H1 (cell line): ENCODE measurements at regions not wholly inside any gene's neighbourhood (a gene's known extent, or its start where the extent isn't known, plus 50 kb on each side); places are given as distances from the start of the nearest gene placed in this dataset.

Experiments used
- CTCF ChIA-PET: fragments of 300-600 bp; sonication (Branson Sonifier 250); formaldehyde crosslinking; loops from one replicate; lab custom pipeline; 2021; ENCODE audit not compliant: partially characterized antibody; lab: Charles Lee
- POLR2A ChIA-PET: fragments of 300-600 bp; sonication (Branson Sonifier 250); formaldehyde crosslinking; loops from one replicate; lab custom pipeline; 2021; ENCODE audit warnings: inconsistent platforms; ENCODE audit not compliant: partially characterized antibody; lab: Charles Lee
- DNase-seq, 2 experiments: peaks; one replicate each; pipeline versions ENCODE4 v3.0.0 to v3.0.0-alpha.2; 2010 to 2022; ENCODE audit warnings: low spot score in 2 of 2, low read depth in 1 of 2, mixed read lengths in 1 of 2
- FAIRE-seq: peaks from 2 replicates; lab custom pipeline; 2011; peaks lifted over from hg19 to GRCh38; lab: Jason Lieb, UNC
- H2AFZ ChIP-seq: 2 replicates; pipeline ENCODE4 v1.8.1; 2012; ENCODE audit warnings: low read length, inconsistent platforms
- H2AK5ac ChIP-seq: 2 replicates; pipeline ENCODE4 v1.6.1; 2013; ENCODE audit warnings: low read depth, low read length
- H2BK120ac ChIP-seq: replicated peaks from 2 replicates; pipeline ENCODE3; 2013; ENCODE audit warnings: low read depth, low read length, inconsistent platforms
- H2BK12ac ChIP-seq: 2 replicates; pipeline ENCODE4 v1.6.1; 2013; ENCODE audit warnings: low read depth, low read length
- H2BK15ac ChIP-seq: 2 replicates; pipeline ENCODE4 v1.6.1; 2013; ENCODE audit warnings: low read length
- H2BK20ac ChIP-seq: 2 replicates; pipeline ENCODE4 v1.6.1; 2013; ENCODE audit warnings: low read length
- H2BK5ac ChIP-seq: 2 replicates; pipeline ENCODE4 v1.6.1; 2013; ENCODE audit warnings: low read depth, low read length
- H3K14ac ChIP-seq: 2 replicates; pipeline ENCODE4 v1.6.1; 2013; ENCODE audit warnings: inconsistent platforms; ENCODE audit not compliant: insufficient read length
- H3K18ac ChIP-seq: 2 replicates; pipeline ENCODE4 v1.6.1; 2013; ENCODE audit warnings: low read length; ENCODE audit errors: extremely low read depth
- H3K23ac ChIP-seq: 2 replicates; pipeline ENCODE4 v1.6.1; 2013; ENCODE audit warnings: inconsistent platforms; ENCODE audit not compliant: insufficient read length
- H3K23me2 ChIP-seq: 2 replicates; pipeline ENCODE4 v1.6.1; 2013; ENCODE audit warnings: low read depth, low read length
- H3K27ac ChIP-seq: 2 replicates; pipeline ENCODE4 v1.6.1; 2011; ENCODE audit warnings: low read depth, low read length, inconsistent platforms
- H3K27me3 ChIP-seq, 4 experiments: replicated peaks in 1 of 4; 1 replicate in 1 of 4; 2 replicates in 3 of 4; pipeline versions ENCODE4 v1.6.1 to v1.8.1; 2011 to 2013; ENCODE audit warnings: low read length in 3 of 4, mild to moderate bottlenecking in 3 of 4, inconsistent platforms in 2 of 4, mixed read lengths in 2 of 4, moderate library complexity in 1 of 4; ENCODE audit not compliant: control insufficient read depth in 3 of 4, insufficient read depth in 3 of 4; ENCODE audit errors: extremely low read depth in 1 of 4
- H3K36me3 ChIP-seq, 4 experiments: 2 replicates each; pipeline versions ENCODE4 v1.6.1 to v1.8.1; 2011 to 2013; ENCODE audit warnings: mild to moderate bottlenecking in 4 of 4, low read length in 3 of 4, moderate library complexity in 2 of 4, control low read depth in 1 of 4, inconsistent platforms in 1 of 4; ENCODE audit not compliant: insufficient read depth in 4 of 4, control insufficient read depth in 2 of 4
- H3K4ac ChIP-seq: replicated peaks from 2 replicates; pipeline ENCODE3; 2013; ENCODE audit warnings: low read length, low read depth, mixed read lengths, inconsistent platforms; ENCODE audit not compliant: insufficient read length
- H3K4me1 ChIP-seq, 4 experiments: replicated peaks in 1 of 4; 1 replicate in 1 of 4; 2 replicates in 3 of 4; pipeline versions ENCODE4 v1.6.1 to v1.8.1; 2011 to 2013; ENCODE audit warnings: low read length in 3 of 4, inconsistent platforms in 2 of 4, mixed read lengths in 1 of 4; ENCODE audit not compliant: insufficient read depth in 4 of 4, control insufficient read depth in 3 of 4
- H3K4me2 ChIP-seq, 2 experiments: 2 replicates each; pipeline versions ENCODE4 v1.6.1 to v1.8.1; 2011 to 2013; ENCODE audit warnings: low read depth in 2 of 2, low read length in 2 of 2, control low read depth in 1 of 2, inconsistent platforms in 1 of 2, mild to moderate bottlenecking in 1 of 2; ENCODE audit not compliant: insufficient read depth in 1 of 2
- H3K4me3 ChIP-seq, 4 experiments: fragments of 200-600, 300-600 bp in 1 of 4; sonication (generic), shearing (Covaris generic), sonication (Bioruptor Twin) in 1 of 4; 2 replicates each; pipeline versions ENCODE4 v1.5.1 to v1.8.1; 2011 to 2016; ENCODE audit warnings: low read length in 4 of 4, low read depth in 3 of 4, control low read depth in 2 of 4, inconsistent platforms in 2 of 4, mild to moderate bottlenecking in 2 of 4, mixed read lengths in 1 of 4, moderate library complexity in 1 of 4; ENCODE audit not compliant: insufficient read depth in 2 of 4; ENCODE audit errors: extremely low read depth in 1 of 4
- H3K56ac ChIP-seq: replicated peaks from 2 replicates; pipeline ENCODE3; 2013; ENCODE audit warnings: low read depth, mild to moderate bottlenecking, mixed read lengths, low read length, inconsistent platforms; ENCODE audit not compliant: insufficient read length
- H3K79me1 ChIP-seq: 2 replicates; pipeline ENCODE4 v1.6.1; 2013; ENCODE audit warnings: low read depth, low read length, control low read depth
- H3K79me2 ChIP-seq, 2 experiments: 2 replicates each; pipeline versions ENCODE4 v1.6.1 to v1.8.1; 2012 to 2013; ENCODE audit warnings: low read length in 2 of 2, mild to moderate bottlenecking in 2 of 2, inconsistent platforms in 1 of 2; ENCODE audit not compliant: insufficient read depth in 2 of 2, control insufficient read depth in 1 of 2
- H3K9ac ChIP-seq, 4 experiments: replicated peaks in 1 of 4; 1 replicate in 1 of 4; 2 replicates in 3 of 4; pipeline versions ENCODE4 v1.6.1 to v1.8.1; 2011 to 2013; ENCODE audit warnings: low read depth in 3 of 4, low read length in 3 of 4, control low read depth in 2 of 4, mild to moderate bottlenecking in 2 of 4, moderate library complexity in 2 of 4, inconsistent platforms in 1 of 4; ENCODE audit errors: extremely low read depth in 1 of 4
- H3K9me3 ChIP-seq, 2 experiments: 2 replicates each; pipeline versions ENCODE4 v1.6.1 to v1.8.1; 2012 to 2013; ENCODE audit warnings: mild to moderate bottlenecking in 2 of 2, moderate library complexity in 2 of 2, control low read depth in 1 of 2, inconsistent platforms in 1 of 2, low read depth in 1 of 2, low read length in 1 of 2, mixed read lengths in 1 of 2; ENCODE audit not compliant: insufficient read depth in 2 of 2
- H4K20me1 ChIP-seq, 2 experiments: replicated peaks in 1 of 2; 2 replicates each; pipeline versions ENCODE3 to v1.8.1; 2011 to 2013; ENCODE audit warnings: inconsistent platforms in 2 of 2, low read length in 2 of 2, mild to moderate bottlenecking in 1 of 2; ENCODE audit not compliant: insufficient read depth in 2 of 2, control insufficient read depth in 1 of 2
- H4K5ac ChIP-seq: 2 replicates; pipeline ENCODE4 v1.6.1; 2013; ENCODE audit warnings: low read length, low read depth, mixed read lengths, inconsistent platforms; ENCODE audit not compliant: insufficient read length
- H4K8ac ChIP-seq: 2 replicates; pipeline ENCODE4 v1.8.0; 2013; ENCODE audit warnings: mild to moderate bottlenecking, moderate library complexity, low read length, inconsistent platforms; ENCODE audit not compliant: insufficient read depth; ENCODE audit errors: extremely low read depth
- H4K91ac ChIP-seq: replicated peaks from 2 replicates; pipeline ENCODE3; 2013; ENCODE audit warnings: low read length, mixed read lengths, inconsistent platforms; ENCODE audit not compliant: insufficient read length
- ATF3 ChIP-seq: IDR thresholded peaks from 2 replicates; pipeline ENCODE4 v1.6.1; 2011; ENCODE audit warnings: low read depth, mild to moderate bottlenecking, low read length; ENCODE audit not compliant: insufficient read depth
- FOSL1 ChIP-seq: IDR thresholded peaks from 2 replicates; pipeline ENCODE4 v1.6.1; 2011; ENCODE audit warnings: mild to moderate bottlenecking, low read depth, low read length, moderate library complexity; ENCODE audit not compliant: insufficient read depth
- NRF1 ChIP-seq: IDR thresholded peaks from 2 replicates; pipeline ENCODE4 v1.6.1; 2011; ENCODE audit warnings: mild to moderate bottlenecking, low read depth, low read length, improper control_type of control experiment
- SP2 ChIP-seq: IDR thresholded peaks from 2 replicates; pipeline ENCODE4 v1.6.1; 2012; ENCODE audit warnings: mild to moderate bottlenecking, low read length, inconsistent platforms
- TCF12 ChIP-seq: IDR thresholded peaks from 2 replicates; pipeline ENCODE4 v1.6.1; 2011; ENCODE audit warnings: low read depth, mild to moderate bottlenecking, low read length
- WGBS, 2 experiments: shearing (Covaris generic) in 1 of 2; methylation state at CpG; one replicate each; pipeline versions ENCODE4 v1.1.6 to v1.1.7; 2013 to 2015; ENCODE audit warnings: low lambda C conversion rate in 2 of 2, mixed read lengths in 2 of 2, inconsistent platforms in 1 of 2, low coverage in 1 of 2, missing lambda C conversion rate in 1 of 2; ENCODE audit not compliant: insufficient replicate concordance in 2 of 2, insufficient coverage in 1 of 2, insufficient read length in 1 of 2; ENCODE audit errors: extremely low coverage in 1 of 2, missing lambda C conversion rate in 1 of 2; 5-methylcytosine and 5-hydroxymethylcytosine counted together
- TF ChIP-seq, protein P1 (sequence below): IDR thresholded peaks from 2 replicates; pipeline ENCODE4 v1.6.1; 2012; ENCODE audit warnings: low read length, inconsistent platforms

DNA sequence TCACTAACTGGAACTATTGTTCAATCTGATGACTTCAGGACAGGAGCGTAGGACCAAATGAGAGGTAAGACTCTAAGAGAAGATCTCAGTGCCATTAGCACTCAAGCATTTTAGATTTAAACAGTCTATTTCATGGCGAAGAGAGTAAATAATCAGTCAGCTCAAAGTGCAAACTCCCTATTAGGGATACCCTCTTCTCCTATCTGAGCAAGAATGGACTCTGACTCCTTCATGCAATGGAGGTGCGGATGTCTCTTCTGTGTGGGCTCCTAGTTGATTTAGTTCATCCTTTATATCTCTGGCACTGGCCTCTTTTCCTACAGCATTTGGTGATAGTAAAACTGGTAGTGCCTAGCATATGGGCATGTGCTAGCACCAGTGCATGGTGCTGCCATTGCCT lies 144.6 kb downstream of the SMC2 start:
- no peak overlapping the region for H3K4me3 ChIP-seq
- DNase-seq (no peak), FAIRE-seq (no peak)
- H4K91ac ChIP-seq, result no peak overlapping the region
- no peaks in the 10 kb centered on the region for H3K4me1 ChIP-seq
- no peak overlapping the region for H3K9ac ChIP-seq
- H3K36me3 ChIP-seq, result peaks cover 0 to 6% (median 0%) of the 10 kb centered on the region in 4 experiments; a peak in 1 of 8 replicates
- H4K8ac ChIP-seq, result no peak overlapping the region
- ChIA-PET POLR2A (no interaction called here), CTCF (no interaction called here)
- H3K56ac ChIP-seq, result no peak overlapping the region
- no peak overlapping the region for H3K14ac ChIP-seq
- no peak overlapping the region for H4K5ac ChIP-seq
- H3K23me2 ChIP-seq, result no peaks in the 10 kb centered on the region
- no peak overlapping the region for H2AFZ ChIP-seq
- no peaks in the 10 kb centered on the region for H4K20me1 ChIP-seq
- WGBS, 2 experiments, result 59% methylated on average over 3 of the region's 3 CpGs; no CpG with 5 or more reads in 1 of the 2 experiments
- H2BK120ac ChIP-seq, result no peak overlapping the region
- H3K27me3 ChIP-seq, result no peaks in the 10 kb centered on the region
- no peak overlapping the region for H3K4ac ChIP-seq
- no peak overlapping the region for H2BK20ac ChIP-seq
- peaks cover 4 to 18% of the 10 kb centered on the region in 2 experiments; a peak in 3 of 4 replicates for H3K9me3 ChIP-seq
- TF ChIP-seq TCF12, result no peak
- TF ChIP-seq SP2, result no peak
- TF ChIP-seq FOSL1, result no peak
- TF ChIP-seq ATF3, result no peak
- TF ChIP-seq, protein P1, sequence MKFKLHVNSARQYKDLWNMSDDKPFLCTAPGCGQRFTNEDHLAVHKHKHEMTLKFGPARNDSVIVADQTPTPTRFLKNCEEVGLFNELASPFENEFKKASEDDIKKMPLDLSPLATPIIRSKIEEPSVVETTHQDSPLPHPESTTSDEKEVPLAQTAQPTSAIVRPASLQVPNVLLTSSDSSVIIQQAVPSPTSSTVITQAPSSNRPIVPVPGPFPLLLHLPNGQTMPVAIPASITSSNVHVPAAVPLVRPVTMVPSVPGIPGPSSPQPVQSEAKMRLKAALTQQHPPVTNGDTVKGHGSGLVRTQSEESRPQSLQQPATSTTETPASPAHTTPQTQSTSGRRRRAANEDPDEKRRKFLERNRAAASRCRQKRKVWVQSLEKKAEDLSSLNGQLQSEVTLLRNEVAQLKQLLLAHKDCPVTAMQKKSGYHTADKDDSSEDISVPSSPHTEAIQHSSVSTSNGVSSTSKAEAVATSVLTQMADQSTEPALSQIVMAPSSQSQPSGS, result no peak
- TF ChIP-seq NRF1, result no peak
- no peak overlapping the region for H3K23ac ChIP-seq
- no peak overlapping the region for H3K4me2 ChIP-seq
- no peak overlapping the region for H2BK12ac ChIP-seq
- no peak overlapping the region for H3K18ac ChIP-seq
- H2BK5ac ChIP-seq, result no peak overlapping the region
- H3K79me1 ChIP-seq, result no peaks in the 10 kb centered on the region
- no peak overlapping the region for H3K27ac ChIP-seq
- H3K79me2 ChIP-seq, result no peaks in the 10 kb centered on the region
- H2AK5ac ChIP-seq, result no peak overlapping the region
- no peak overlapping the region for H2BK15ac ChIP-seq
